Natural killer cell (primary cell): ENCODE measurements at regions not wholly inside any gene's neighbourhood (a gene's known extent, or its start where the extent isn't known, plus 50 kb on each side); places are given as distances from the start of the nearest gene placed in this dataset.

Experiments
- ATAC-seq, 3 donors: fragments of 150-1000 bp in 2 of 3; fragments of 200-7000 bp in 1 of 3; cut with Tn5 transposase; 1 replicate in 1 of 3; 2 replicates in 2 of 3; pipeline ENCODE4 v1.10.0; 2021; ENCODE audit warnings: mild to moderate bottlenecking in 2 of 3, moderate library complexity in 2 of 3
- DNase-seq, 2 donors: peaks; one replicate each; pipeline versions ENCODE4 v3.0.0 to v3.0.0-alpha.2; 2013 to 2021; ENCODE audit warnings: mixed read lengths in 1 of 2
- H3K27ac ChIP-seq: one replicate; pipeline ENCODE4 v1.5.1; 2013; ENCODE audit warnings: mild to moderate bottlenecking, low read length
- H3K27me3 ChIP-seq: one replicate; pipeline ENCODE4 v1.6.1; 2013; ENCODE audit warnings: low read length; ENCODE audit not compliant: control insufficient read depth, insufficient read depth
- H3K36me3 ChIP-seq: one replicate; pipeline ENCODE4 v1.6.1; 2013; ENCODE audit warnings: low read length; ENCODE audit not compliant: control insufficient read depth, insufficient read depth
- H3K4me1 ChIP-seq: one replicate; pipeline ENCODE4 v1.6.1; 2013; ENCODE audit warnings: low read length; ENCODE audit not compliant: control insufficient read depth, insufficient read depth
- H3K4me3 ChIP-seq: one replicate; pipeline ENCODE4 v1.5.1; 2013; ENCODE audit warnings: low read length
- H3K9me3 ChIP-seq: one replicate; pipeline ENCODE4 v1.6.1; 2013; ENCODE audit warnings: low read length; ENCODE audit not compliant: control insufficient read depth, insufficient read depth
- H3K27ac Mint-ChIP-seq, 2 donors: one replicate each; pipeline ENCODE4 v1.8.0; 2022; ENCODE audit warnings: mild to moderate bottlenecking in 2 of 2, mixed read lengths in 2 of 2, moderate library complexity in 1 of 2
- H3K27me3 Mint-ChIP-seq, 2 donors: one replicate each; pipeline ENCODE4 v1.8.0; 2022; ENCODE audit warnings: low read depth in 2 of 2, mixed read lengths in 2 of 2
- H3K36me3 Mint-ChIP-seq: one replicate; pipeline ENCODE4 v1.8.0; 2022; ENCODE audit warnings: mixed read lengths
- H3K4me1 Mint-ChIP-seq, 2 donors: one replicate each; pipeline ENCODE4 v1.8.0; 2022; ENCODE audit warnings: mixed read lengths in 2 of 2
- H3K4me3 Mint-ChIP-seq: one replicate; pipeline ENCODE4 v1.8.0; 2022; ENCODE audit warnings: mild to moderate bottlenecking, moderate library complexity, mixed read lengths
- H3K9me3 Mint-ChIP-seq, 2 donors: one replicate each; pipeline ENCODE4 v1.8.0; 2022; ENCODE audit warnings: mixed read lengths in 2 of 2
- WGBS: methylation state at CpG from one replicate; pipeline ENCODE4 v1.1.7; 2013; ENCODE audit warnings: missing lambda C conversion rate; ENCODE audit not compliant: insufficient coverage; 5-methylcytosine and 5-hydroxymethylcytosine counted together
- intact Hi-C: fragments of 100-400 bp; cut with micrococcal nuclease; formaldehyde crosslinking; loops from one replicate; pipeline ENCODE4 v1.14.2; 2022
- TF ChIP-seq, protein P1 (sequence below): fragments of 200-600 bp; IDR thresholded peaks from one replicate; pipeline ENCODE4 v1.8.0; 2022; ENCODE audit warnings: antibody characterized with exemption

DNA sequence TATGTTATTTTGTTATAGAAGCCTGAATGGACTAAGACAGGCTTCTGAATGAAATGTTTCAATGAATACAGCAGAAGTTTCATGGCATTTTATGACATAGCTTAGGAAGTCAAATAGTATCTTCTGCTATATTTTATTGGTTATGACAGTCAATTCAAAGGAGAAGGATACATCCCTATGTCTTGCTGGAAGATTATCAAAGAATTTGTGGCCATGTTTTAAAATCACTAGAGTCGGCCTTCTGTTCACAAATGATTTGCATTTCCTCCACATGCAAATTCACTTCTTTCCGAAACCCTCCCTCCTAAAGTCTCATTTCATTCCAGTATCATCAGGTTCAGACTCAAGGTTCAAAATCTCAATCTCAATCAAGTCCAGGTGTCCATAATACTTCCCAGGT, 679.2 kb upstream of the ADAMTS5 start:
- 88% methylated on average over 2 of the region's 2 CpGs for WGBS

DNA sequence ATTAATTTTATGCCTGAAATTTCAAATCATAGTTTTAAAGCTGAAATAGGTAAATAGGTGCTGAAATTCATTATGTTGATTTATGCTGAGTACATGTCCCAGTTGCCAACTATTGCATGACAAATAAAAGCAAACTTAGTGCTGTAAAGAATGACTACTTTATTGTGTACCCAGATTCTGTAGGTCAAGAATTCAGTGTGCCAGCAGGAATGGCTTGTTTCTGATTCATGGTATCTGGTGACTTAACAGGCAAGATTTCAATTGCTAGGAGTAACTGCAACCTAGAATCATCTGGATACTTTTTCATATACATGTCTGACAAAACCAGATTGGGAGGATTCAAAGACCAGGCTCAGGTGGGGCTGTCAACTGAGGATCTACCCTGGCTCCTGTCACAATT, 678.4 kb upstream of the ADAMTS5 start:
- H3K9me3 Mint-ChIP-seq = peaks cover 3 to 12% of the 10 kb centered on the region in 2 donors
- no peak overlapping the region for H3K4me3 Mint-ChIP-seq
- DNase-seq = no peak
- Histone ChIP-seq H3K36me3 (no peaks in the 10 kb centered on the region), H3K27ac (no peak overlapping the region), H3K27me3 (no peaks in the 10 kb centered on the region), H3K9me3 (no peaks in the 10 kb centered on the region), H3K4me1 (no peaks in the 10 kb centered on the region), H3K4me3 (no peak overlapping the region)
- H3K4me1 Mint-ChIP-seq = no peaks in the 10 kb centered on the region
- intact Hi-C loops = no loop called here
- ATAC-seq = no peak
- no peaks in the 10 kb centered on the region for H3K36me3 Mint-ChIP-seq
- TF ChIP-seq, protein P1, sequence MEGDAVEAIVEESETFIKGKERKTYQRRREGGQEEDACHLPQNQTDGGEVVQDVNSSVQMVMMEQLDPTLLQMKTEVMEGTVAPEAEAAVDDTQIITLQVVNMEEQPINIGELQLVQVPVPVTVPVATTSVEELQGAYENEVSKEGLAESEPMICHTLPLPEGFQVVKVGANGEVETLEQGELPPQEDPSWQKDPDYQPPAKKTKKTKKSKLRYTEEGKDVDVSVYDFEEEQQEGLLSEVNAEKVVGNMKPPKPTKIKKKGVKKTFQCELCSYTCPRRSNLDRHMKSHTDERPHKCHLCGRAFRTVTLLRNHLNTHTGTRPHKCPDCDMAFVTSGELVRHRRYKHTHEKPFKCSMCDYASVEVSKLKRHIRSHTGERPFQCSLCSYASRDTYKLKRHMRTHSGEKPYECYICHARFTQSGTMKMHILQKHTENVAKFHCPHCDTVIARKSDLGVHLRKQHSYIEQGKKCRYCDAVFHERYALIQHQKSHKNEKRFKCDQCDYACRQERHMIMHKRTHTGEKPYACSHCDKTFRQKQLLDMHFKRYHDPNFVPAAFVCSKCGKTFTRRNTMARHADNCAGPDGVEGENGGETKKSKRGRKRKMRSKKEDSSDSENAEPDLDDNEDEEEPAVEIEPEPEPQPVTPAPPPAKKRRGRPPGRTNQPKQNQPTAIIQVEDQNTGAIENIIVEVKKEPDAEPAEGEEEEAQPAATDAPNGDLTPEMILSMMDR = no peak
- H3K27ac Mint-ChIP-seq = no peak overlapping the region
- no peaks in the 10 kb centered on the region for H3K27me3 Mint-ChIP-seq

More for the DNA sequence above, 679.2 kb upstream of the ADAMTS5 start:
- Mint-ChIP-seq H3K27ac (no peak overlapping the region), H3K4me1 (no peaks in the 10 kb centered on the region), H3K36me3 (no peaks in the 10 kb centered on the region), H3K27me3 (no peaks in the 10 kb centered on the region), H3K9me3 (peaks cover 3 to 7% of the 10 kb centered on the region in 2 donors), H3K4me3 (no peak overlapping the region)
- Histone ChIP-seq H3K9me3 (no peaks in the 10 kb centered on the region), H3K4me1 (no peaks in the 10 kb centered on the region), H3K36me3 (no peaks in the 10 kb centered on the region), H3K27ac (no peak overlapping the region), H3K27me3 (no peaks in the 10 kb centered on the region), H3K4me3 (no peak overlapping the region)
- TF ChIP-seq, protein P1 = no peak
- intact Hi-C loops = no loop called here
- no peak for ATAC-seq
- DNase-seq = no peak

DNA sequence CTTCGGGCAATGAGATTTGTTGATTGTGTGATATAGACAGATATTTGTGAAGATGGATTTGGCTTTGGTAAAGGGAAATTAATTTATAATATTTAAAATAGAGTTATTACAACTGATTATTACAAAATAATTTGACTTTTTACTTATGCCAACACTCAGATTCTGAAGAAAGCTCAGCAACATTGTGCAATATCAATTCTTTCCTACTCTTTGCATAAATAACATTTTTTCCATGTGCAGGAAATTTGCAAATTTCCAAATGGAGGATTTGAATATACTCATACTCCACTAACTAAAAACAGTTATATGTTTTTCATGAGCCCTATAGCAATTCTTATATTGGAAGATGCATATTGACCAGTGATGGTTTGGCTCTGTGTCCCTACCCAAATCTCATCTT, 676.4 kb upstream of the ADAMTS5 start:
- H3K9me3 ChIP-seq = no peaks in the 10 kb centered on the region
- no peaks in the 10 kb centered on the region for H3K36me3 Mint-ChIP-seq
- DNase-seq (no peak), ATAC-seq (no peak)
- no peak overlapping the region for H3K27ac Mint-ChIP-seq
- peaks cover 3 to 10% of the 10 kb centered on the region in 2 donors for H3K9me3 Mint-ChIP-seq
- H3K27me3 ChIP-seq = no peaks in the 10 kb centered on the region
- no peaks in the 10 kb centered on the region for H3K4me1 Mint-ChIP-seq
- H3K36me3 ChIP-seq = no peaks in the 10 kb centered on the region
- H3K4me1 ChIP-seq = no peaks in the 10 kb centered on the region
- H3K4me3 Mint-ChIP-seq = no peak overlapping the region
- H3K27me3 Mint-ChIP-seq = no peaks in the 10 kb centered on the region
- H3K4me3 ChIP-seq = no peak overlapping the region
- intact Hi-C loops = no loop called here
- TF ChIP-seq, protein P1 = no peak
- no peak overlapping the region for H3K27ac ChIP-seq
- no CpG with 5 or more reads among the region's 1 CpG for WGBS

DNA sequence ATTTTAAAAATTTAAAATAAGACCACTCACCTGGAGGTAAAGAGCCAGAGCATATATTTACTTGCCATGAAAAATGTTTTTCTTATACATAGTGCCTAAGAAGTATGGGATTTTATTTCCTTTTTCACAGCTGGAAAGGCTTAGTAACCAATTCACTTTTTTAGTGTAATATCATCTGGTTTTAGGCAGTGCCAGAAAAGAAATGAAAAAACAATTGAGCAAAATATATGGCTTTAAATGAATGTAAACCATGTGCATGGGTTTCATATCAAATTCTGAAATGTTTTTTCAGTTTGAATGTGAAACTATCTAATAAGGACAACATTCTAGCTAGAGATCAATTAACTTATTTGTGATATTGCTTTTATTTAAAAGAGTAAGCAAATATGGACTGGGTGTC, 672.4 kb upstream of the ADAMTS5 start:
- Histone ChIP-seq H3K9me3 (no peaks in the 10 kb centered on the region), H3K36me3 (no peaks in the 10 kb centered on the region), H3K4me3 (no peak overlapping the region), H3K27ac (no peak overlapping the region), H3K27me3 (no peaks in the 10 kb centered on the region), H3K4me1 (no peaks in the 10 kb centered on the region)
- peaks cover 9 to 16% of the 10 kb centered on the region in 2 donors for H3K9me3 Mint-ChIP-seq
- TF ChIP-seq, protein P1 = no peak
- no peaks in the 10 kb centered on the region for H3K4me1 Mint-ChIP-seq
- no peak for ATAC-seq
- intact Hi-C loops = no loop called here
- no peak overlapping the region for H3K4me3 Mint-ChIP-seq
- H3K27ac Mint-ChIP-seq = no peak overlapping the region
- DNase-seq = no peak
- no peaks in the 10 kb centered on the region for H3K36me3 Mint-ChIP-seq
- H3K27me3 Mint-ChIP-seq = no peaks in the 10 kb centered on the region
